Hematopoietic multipotent progenitor cell treated with erythropoietin and hydrocortisone succinate and interleukin-3 and kit ligand, for 4 days (in vitro differentiated cells): ENCODE measurements at regions not wholly inside any gene's neighbourhood (a gene's known extent, or its start where the extent isn't known, plus 50 kb on each side); places are given as distances from the start of the nearest gene placed in this dataset.

Experiments
- DNase-seq: peaks from one replicate; pipeline ENCODE4 v3.0.0-alpha.2; 2015

- DNase-seq = no peak
These were observed 368.6 kb downstream of the INHBA start for GRCh38 chr7:41334071-41334862.

- DNase-seq = no peak
These were observed 369.4 kb downstream of the INHBA start for GRCh38 chr7:41333511-41333910.

GRCh38 chr7:41331194-41331593 lies 371.7 kb downstream of the INHBA start:
- no peak for DNase-seq

- DNase-seq = no peak
These were observed 374.3 kb downstream of the INHBA start for GRCh38 chr7:41328544-41328943.

- no peak for DNase-seq
These were observed 374.8 kb downstream of the INHBA start for GRCh38 chr7:41328131-41328530.

GRCh38 chr7:41326616-41327015 lies 376.3 kb downstream of the INHBA start:
- no peak for DNase-seq

GRCh38 chr7:41323806-41324205 lies 379.1 kb downstream of the INHBA start:
- no peak for DNase-seq

- DNase-seq = no peak
These were observed 383.3 kb downstream of the INHBA start for GRCh38 chr7:41319581-41319980.

GRCh38 chr7:41316410-41316809 lies 386.5 kb downstream of the INHBA start:
- DNase-seq = no peak

GRCh38 chr7:41315764-41316163 lies 387.1 kb downstream of the INHBA start:
- no peak for DNase-seq

GRCh38 chr7:41313171-41313570 lies 389.7 kb downstream of the INHBA start:
- no peak for DNase-seq

GRCh38 chr7:41312235-41312634 lies 390.7 kb downstream of the INHBA start:
- no peak for DNase-seq

- DNase-seq = no peak
These were observed 391.6 kb downstream of the INHBA start for GRCh38 chr7:41311301-41311700.

GRCh38 chr7:41306486-41306885 lies 396.4 kb downstream of the INHBA start:
- no peak for DNase-seq

GRCh38 chr7:41305001-41305400 lies 397.9 kb downstream of the INHBA start:
- DNase-seq = no peak

- DNase-seq = no peak
These were observed 399.2 kb downstream of the INHBA start for GRCh38 chr7:41303709-41304108.

GRCh38 chr7:41298409-41298808 lies 404.5 kb downstream of the INHBA start:
- no peak for DNase-seq

- DNase-seq = no peak
These were observed 405.7 kb downstream of the INHBA start for GRCh38 chr7:41297166-41297565.

- no peak for DNase-seq
These were observed 407.5 kb downstream of the INHBA start for GRCh38 chr7:41295455-41295815.

- DNase-seq = no peak
These were observed 408.1 kb downstream of the INHBA start for GRCh38 chr7:41294556-41295454.

- DNase-seq = no peak
These were observed 410.4 kb downstream of the INHBA start for GRCh38 chr7:41292487-41292886.

- no peak for DNase-seq
These were observed 415.1 kb downstream of the INHBA start for GRCh38 chr7:41287559-41288335.

- DNase-seq = no peak
These were observed 422.4 kb downstream of the INHBA start for GRCh38 chr7:41280491-41280890.
